ENCODE measurements at regions not wholly inside any gene's neighbourhood (a gene's known extent, or its start where the extent isn't known, plus 50 kb on each side); places are given as distances from the start of the nearest gene placed in this dataset.
"Not testable (repeated sequence)": the region's sequence is repeated elsewhere in the genome, so short reads cannot be mapped to it uniquely, and the experiment has no call there.

DNA sequence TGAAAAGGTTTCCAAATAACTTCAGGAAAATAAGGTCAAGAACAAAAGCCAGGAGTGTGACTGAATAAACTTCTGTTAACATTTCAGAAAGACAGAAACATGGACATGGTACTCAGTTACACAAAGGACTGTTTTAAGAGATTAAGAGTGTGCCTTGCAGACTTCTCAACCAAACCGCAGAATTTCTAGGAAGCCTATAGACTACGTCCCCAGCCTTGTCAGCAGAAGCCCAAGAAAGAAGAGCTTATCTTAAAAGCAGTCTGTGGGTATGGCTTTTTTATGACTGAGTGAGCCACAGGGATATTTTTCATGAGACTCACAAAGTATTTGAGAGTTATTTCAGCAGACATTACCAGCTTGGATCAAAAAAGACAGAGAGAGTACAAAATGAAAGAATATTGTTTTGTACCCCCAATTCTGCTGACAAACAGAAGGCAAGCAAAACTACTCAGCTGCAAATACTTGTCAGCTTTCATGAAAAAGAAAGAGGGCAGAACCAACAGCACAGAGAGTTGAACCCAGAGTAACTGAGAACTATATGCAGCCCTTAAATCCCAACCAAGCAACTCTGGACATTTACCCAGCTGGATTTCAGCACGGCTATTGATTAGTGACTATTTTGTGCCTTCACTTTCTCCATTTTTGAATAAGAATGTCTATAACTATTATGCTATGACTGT lies 711.0 kb upstream of the CTNND2 start:
- Histone ChIP-seq H3K9me3 (ENCODE audit: control insufficient read depth in 2 of 2, insufficient read depth in 1 of 2, low read depth in 1 of 2, low read length in 1 of 2) (peaks cover 0 to 6% of the 10 kb centered on the region in 2 donors), H3K27ac (ENCODE audit: low read depth in 1 of 3, low read length in 2 of 3) (no peak overlapping the region), H3K36me3 (ENCODE audit: control insufficient read depth in 3 of 3, insufficient read depth in 2 of 3, low read depth in 1 of 3, low read length in 3 of 3) (no peaks in the 10 kb centered on the region), H3K4me1 (ENCODE audit: control insufficient read depth in 3 of 3, insufficient read depth in 2 of 3, low read depth in 1 of 3, low read length in 2 of 3) (no peaks in the 10 kb centered on the region), H3K27me3 (ENCODE audit: control insufficient read depth in 3 of 3, insufficient read depth in 3 of 3, low read length in 3 of 3) (no peaks in the 10 kb centered on the region), H3K4me3 (ENCODE audit: low read depth in 1 of 3, low read length in 3 of 3) (no peak overlapping the region)
- DNase-seq = no peak
- no peak for FAIRE-seq
- WGBS, 3 donors = 74 to 77% (median 75%) methylated on average over 3 of the region's 3 CpGs

DNA sequence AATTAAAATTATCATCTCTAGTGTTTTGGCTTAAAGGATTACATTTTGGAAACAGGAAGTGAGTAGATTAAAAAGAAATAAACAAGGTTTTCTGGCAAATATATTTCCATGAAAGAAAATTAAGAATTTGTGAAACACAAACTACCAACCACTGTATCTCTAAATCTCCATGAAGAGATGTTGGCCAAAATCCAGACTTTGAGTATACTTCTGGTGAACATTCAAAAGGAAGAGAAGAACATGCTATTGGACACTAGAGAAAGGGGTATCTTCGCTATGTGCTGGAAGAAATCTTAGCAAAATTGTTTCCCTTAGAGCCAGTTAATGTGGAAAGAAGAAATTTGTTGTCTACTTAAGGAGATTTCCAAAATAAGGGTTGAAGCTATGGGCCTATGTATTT lies 710.4 kb upstream of the CTNND2 start:
- H3K27me3 ChIP-seq (ENCODE audit: control insufficient read depth in 3 of 3, insufficient read depth in 3 of 3, low read length in 3 of 3) = no peaks in the 10 kb centered on the region
- no peak for DNase-seq
- FAIRE-seq = no peak
- H3K4me3 ChIP-seq (ENCODE audit: low read depth in 1 of 3, low read length in 3 of 3) = no peak overlapping the region
- H3K4me1 ChIP-seq (ENCODE audit: control insufficient read depth in 3 of 3, insufficient read depth in 2 of 3, low read depth in 1 of 3, low read length in 2 of 3) = no peaks in the 10 kb centered on the region
- H3K9me3 ChIP-seq (ENCODE audit: control insufficient read depth in 2 of 2, insufficient read depth in 1 of 2, low read depth in 1 of 2, low read length in 1 of 2) = peaks cover 0 to 6% of the 10 kb centered on the region in 2 donors
- 32 to 63% (median 48%) methylated on average over 1 of the region's 1 CpG for WGBS, 3 donors
- no peak overlapping the region for H3K27ac ChIP-seq (ENCODE audit: low read depth in 1 of 3, low read length in 2 of 3)
- no peaks in the 10 kb centered on the region for H3K36me3 ChIP-seq (ENCODE audit: control insufficient read depth in 3 of 3, insufficient read depth in 2 of 3, low read depth in 1 of 3, low read length in 3 of 3)

DNA sequence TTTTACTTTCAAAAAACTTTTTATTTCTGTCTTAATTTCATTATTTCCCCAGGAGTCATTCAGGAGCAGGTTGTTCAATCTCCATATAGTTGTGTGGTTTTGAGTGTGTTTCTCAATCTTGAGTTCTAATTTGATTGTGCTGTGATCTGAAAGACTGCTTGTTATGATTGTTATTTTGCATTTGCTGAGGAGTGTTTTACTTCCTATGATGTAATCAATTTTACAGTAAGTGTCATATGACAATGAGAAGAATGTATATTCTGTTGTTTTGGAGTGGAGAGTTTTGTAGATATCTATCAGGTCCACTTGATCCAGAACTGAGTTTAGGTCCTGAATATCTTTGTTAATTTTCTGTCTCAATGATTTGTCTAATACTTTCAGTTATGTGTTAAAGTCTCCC lies 706.9 kb upstream of the CTNND2 start:
- Histone ChIP-seq H3K36me3 (ENCODE audit: control insufficient read depth in 3 of 3, insufficient read depth in 2 of 3, low read depth in 1 of 3, low read length in 3 of 3) (no peaks in the 10 kb centered on the region), H3K27me3 (ENCODE audit: control insufficient read depth in 3 of 3, insufficient read depth in 3 of 3, low read length in 3 of 3) (no peaks in the 10 kb centered on the region), H3K4me3 (ENCODE audit: low read depth in 1 of 3, low read length in 3 of 3) (no peak overlapping the region), H3K4me1 (ENCODE audit: control insufficient read depth in 3 of 3, insufficient read depth in 2 of 3, low read depth in 1 of 3, low read length in 2 of 3) (no peaks in the 10 kb centered on the region), H3K27ac (ENCODE audit: low read depth in 1 of 3, low read length in 2 of 3) (no peak overlapping the region), H3K9me3 (ENCODE audit: control insufficient read depth in 2 of 2, insufficient read depth in 1 of 2, low read depth in 1 of 2, low read length in 1 of 2) (peaks cover 0 to 6% of the 10 kb centered on the region in 2 donors)
- FAIRE-seq = no peak
- no peak for DNase-seq

DNA sequence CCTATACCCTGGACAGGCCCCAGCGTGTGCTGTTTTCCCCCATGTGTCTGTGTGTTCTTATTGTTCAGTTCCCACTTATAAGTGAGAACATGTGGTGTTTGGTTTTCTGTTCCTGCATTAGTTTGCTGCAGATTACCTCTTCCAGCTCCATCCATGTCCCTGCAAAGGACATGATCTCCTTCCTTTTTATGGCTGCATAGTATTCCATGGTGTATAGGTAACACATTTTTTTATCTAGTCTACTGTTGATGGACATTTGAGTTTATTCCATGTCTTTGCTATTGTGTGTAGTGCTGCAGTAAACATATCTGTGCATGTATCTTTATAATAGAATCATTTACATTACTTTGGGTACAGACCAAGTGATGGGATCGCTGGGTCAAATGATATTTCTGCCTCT lies 703.6 kb upstream of the CTNND2 start:
- not testable (repeated sequence) for DNase-seq; FAIRE-seq; H3K4me3 ChIP-seq (ENCODE audit: low read depth in 1 of 3, low read length in 3 of 3); H3K9me3 ChIP-seq (ENCODE audit: control insufficient read depth in 2 of 2, insufficient read depth in 1 of 2, low read depth in 1 of 2, low read length in 1 of 2); H3K27me3 ChIP-seq (ENCODE audit: control insufficient read depth in 3 of 3, insufficient read depth in 3 of 3, low read length in 3 of 3); H3K36me3 ChIP-seq (ENCODE audit: control insufficient read depth in 3 of 3, insufficient read depth in 2 of 3, low read depth in 1 of 3, low read length in 3 of 3); H3K27ac ChIP-seq (ENCODE audit: low read depth in 1 of 3, low read length in 2 of 3); H3K4me1 ChIP-seq (ENCODE audit: control insufficient read depth in 3 of 3, insufficient read depth in 2 of 3, low read depth in 1 of 3, low read length in 2 of 3)
- WGBS, 3 donors = 40 to 47% (median 45%) methylated on average over 2 of the region's 2 CpGs

DNA sequence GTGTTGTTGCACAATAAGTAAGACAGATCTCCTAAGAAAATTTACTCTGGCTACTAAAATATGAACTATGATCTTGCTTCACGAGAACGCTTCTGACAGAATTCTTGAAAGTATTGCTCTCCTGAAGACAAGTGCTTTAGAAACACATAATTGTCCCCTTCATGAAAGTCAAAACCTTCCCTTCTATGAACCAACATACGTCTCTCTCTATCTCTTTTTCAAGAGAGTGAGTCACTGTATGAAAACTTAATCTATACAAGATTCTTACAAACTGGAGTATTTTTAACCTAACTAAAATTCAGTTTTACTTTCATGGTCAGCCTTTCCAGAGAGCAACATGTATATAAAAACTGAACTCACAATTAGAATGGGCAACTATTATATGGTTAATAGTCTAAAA lies 688.0 kb upstream of the CTNND2 start:
- DNase-seq (no peak), FAIRE-seq (no peak)
- H3K9me3 ChIP-seq (ENCODE audit: control insufficient read depth in 2 of 2, insufficient read depth in 1 of 2, low read depth in 1 of 2, low read length in 1 of 2) = no peaks in the 10 kb centered on the region
- H3K27me3 ChIP-seq (ENCODE audit: control insufficient read depth in 3 of 3, insufficient read depth in 3 of 3, low read length in 3 of 3) = no peaks in the 10 kb centered on the region
- no peak overlapping the region for H3K27ac ChIP-seq (ENCODE audit: low read depth in 1 of 3, low read length in 2 of 3)
- H3K4me1 ChIP-seq (ENCODE audit: control insufficient read depth in 3 of 3, insufficient read depth in 2 of 3, low read depth in 1 of 3, low read length in 2 of 3) = no peaks in the 10 kb centered on the region
- WGBS, 3 donors = 80 to 89% (median 85%) methylated on average over 3 of the region's 3 CpGs
- no peak overlapping the region for H3K4me3 ChIP-seq (ENCODE audit: low read depth in 1 of 3, low read length in 3 of 3)
- H3K36me3 ChIP-seq (ENCODE audit: control insufficient read depth in 3 of 3, insufficient read depth in 2 of 3, low read depth in 1 of 3, low read length in 3 of 3) = no peaks in the 10 kb centered on the region

DNA sequence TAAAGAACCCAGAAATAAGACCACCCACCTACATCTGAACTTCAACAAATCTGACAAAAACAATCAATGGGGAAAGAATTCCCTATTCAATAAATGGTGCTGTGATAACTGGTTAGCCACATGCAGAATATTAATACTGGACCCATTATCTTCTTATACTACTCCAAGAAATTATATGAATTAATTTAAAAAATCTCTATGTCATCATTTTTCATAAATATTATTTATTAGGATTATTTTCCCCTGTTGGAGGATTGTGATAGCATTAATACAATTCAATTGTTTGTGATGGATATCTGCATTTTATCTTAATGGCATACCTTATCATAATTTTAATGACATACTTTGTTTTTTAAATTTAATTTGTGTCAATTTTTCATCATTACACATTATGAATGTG lies 682.2 kb upstream of the CTNND2 start:
- FAIRE-seq (no peak), DNase-seq (no peak)

DNA sequence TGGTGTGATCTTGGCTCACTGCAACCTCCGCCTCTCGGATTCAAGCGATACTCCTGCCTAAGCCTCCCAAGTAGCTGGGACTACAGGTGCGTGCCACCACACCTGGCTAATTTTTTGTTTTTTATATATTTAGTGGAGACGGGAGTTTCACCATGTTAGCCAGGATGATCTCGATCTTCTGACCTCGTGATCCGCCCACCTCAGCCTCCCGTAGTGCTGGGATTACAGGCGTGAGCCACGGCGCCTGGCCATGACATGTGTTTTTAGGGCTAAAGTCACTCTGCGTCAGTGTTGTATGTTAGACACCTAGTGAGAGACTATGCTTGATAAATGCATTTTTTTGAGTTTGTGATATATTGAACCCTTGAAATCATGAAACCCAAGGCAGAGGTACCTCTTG lies 674.6 kb upstream of the CTNND2 start:
- FAIRE-seq; H3K4me1 ChIP-seq (ENCODE audit: control insufficient read depth in 3 of 3, insufficient read depth in 2 of 3, low read depth in 1 of 3, low read length in 2 of 3); H3K9me3 ChIP-seq (ENCODE audit: control insufficient read depth in 2 of 2, insufficient read depth in 1 of 2, low read depth in 1 of 2, low read length in 1 of 2); H3K27me3 ChIP-seq (ENCODE audit: control insufficient read depth in 3 of 3, insufficient read depth in 3 of 3, low read length in 3 of 3); H3K36me3 ChIP-seq (ENCODE audit: control insufficient read depth in 3 of 3, insufficient read depth in 2 of 3, low read depth in 1 of 3, low read length in 3 of 3); H3K4me3 ChIP-seq (ENCODE audit: low read depth in 1 of 3, low read length in 3 of 3); DNase-seq; H3K27ac ChIP-seq (ENCODE audit: low read depth in 1 of 3, low read length in 2 of 3): not testable (repeated sequence)
- WGBS, 3 donors = 82 to 91% (median 85%) methylated on average over 13 of the region's 13 CpGs

More for the DNA sequence above, 682.2 kb upstream of the CTNND2 start:
- H3K36me3 ChIP-seq (ENCODE audit: control insufficient read depth in 3 of 3, insufficient read depth in 2 of 3, low read depth in 1 of 3, low read length in 3 of 3) = no peaks in the 10 kb centered on the region
- no peaks in the 10 kb centered on the region for H3K4me1 ChIP-seq (ENCODE audit: control insufficient read depth in 3 of 3, insufficient read depth in 2 of 3, low read depth in 1 of 3, low read length in 2 of 3)
- H3K9me3 ChIP-seq (ENCODE audit: control insufficient read depth in 2 of 2, insufficient read depth in 1 of 2, low read depth in 1 of 2, low read length in 1 of 2) = peaks cover 0 to 12% of the 10 kb centered on the region in 2 donors
- no peak overlapping the region for H3K4me3 ChIP-seq (ENCODE audit: low read depth in 1 of 3, low read length in 3 of 3)
- no peak overlapping the region for H3K27ac ChIP-seq (ENCODE audit: low read depth in 1 of 3, low read length in 2 of 3)
- no peaks in the 10 kb centered on the region for H3K27me3 ChIP-seq (ENCODE audit: control insufficient read depth in 3 of 3, insufficient read depth in 3 of 3, low read length in 3 of 3)

DNA sequence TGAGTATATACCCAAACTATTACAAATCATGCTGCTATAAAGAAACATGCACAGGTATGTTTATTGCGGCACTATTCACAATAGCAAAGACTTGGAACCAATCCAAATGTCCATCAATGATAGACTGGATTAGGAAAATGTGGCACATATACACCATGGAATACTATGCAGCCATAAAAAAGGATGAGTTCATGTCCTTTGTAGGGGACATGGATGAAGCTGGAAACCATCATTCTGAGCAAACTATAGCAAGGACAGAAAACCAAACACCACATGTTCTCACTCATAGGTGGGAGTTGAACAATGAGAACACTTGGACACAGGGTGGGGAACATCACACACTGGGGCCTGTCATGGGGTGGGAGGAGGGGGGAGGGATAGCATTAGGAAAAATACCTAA lies 672.7 kb upstream of the CTNND2 start:
- FAIRE-seq; H3K27ac ChIP-seq (ENCODE audit: low read depth in 1 of 3, low read length in 2 of 3); DNase-seq; H3K4me3 ChIP-seq (ENCODE audit: low read depth in 1 of 3, low read length in 3 of 3); H3K36me3 ChIP-seq (ENCODE audit: control insufficient read depth in 3 of 3, insufficient read depth in 2 of 3, low read depth in 1 of 3, low read length in 3 of 3); H3K4me1 ChIP-seq (ENCODE audit: control insufficient read depth in 3 of 3, insufficient read depth in 2 of 3, low read depth in 1 of 3, low read length in 2 of 3); H3K27me3 ChIP-seq (ENCODE audit: control insufficient read depth in 3 of 3, insufficient read depth in 3 of 3, low read length in 3 of 3); H3K9me3 ChIP-seq (ENCODE audit: control insufficient read depth in 2 of 2, insufficient read depth in 1 of 2, low read depth in 1 of 2, low read length in 1 of 2): not testable (repeated sequence)
- WGBS, 3 donors = 96 to 100% (median 97%) methylated on average over 1 of the region's 1 CpG

Measured in small intestine (tissue), 7 donors.